Right atrium auricular region (tissue), 2 donors: ENCODE measurements at regions not wholly inside any gene's neighbourhood (a gene's known extent, or its start where the extent isn't known, plus 50 kb on each side); places are given as distances from the start of the nearest gene placed in this dataset.

Source experiments
- DNase-seq: peaks from one replicate; pipeline ENCODE4 v3.0.0-alpha.2; 2019; ENCODE audit warnings: low spot score
- H3K27ac ChIP-seq, 2 donors: fragments of 200-600 bp; sonication (generic); 1 replicate in 1 of 2; 2 replicates in 1 of 2; pipeline ENCODE4 v1.5.1; 2016 to 2019
- H3K27me3 ChIP-seq, 2 donors: fragments of 200-600 bp; sonication (generic); one replicate each; pipeline versions ENCODE4 v1.5.1 to v1.6.0; 2017 to 2019
- H3K36me3 ChIP-seq: fragments of 200-600 bp; sonication (generic); one replicate; pipeline ENCODE4 v1.5.1; 2016
- H3K4me1 ChIP-seq, 2 donors: fragments of 200-600 bp; sonication (generic); one replicate each; pipeline versions ENCODE4 v1.5.1 to v1.6.0; 2017 to 2019
- H3K4me3 ChIP-seq, 2 donors: fragments of 200-600 bp; sonication (generic); 1 replicate in 1 of 2; 2 replicates in 1 of 2; pipeline ENCODE4 v1.5.1; 2017 to 2019; ENCODE audit warnings: mild to moderate bottlenecking in 1 of 2, moderate library complexity in 1 of 2
- H3K9me3 ChIP-seq, 2 donors: fragments of 200-600 bp; sonication (generic); one replicate each; pipeline ENCODE4 v1.5.1; 2019
- TF ChIP-seq, protein P1 (sequence below), 2 donors: fragments of 200-600 bp; sonication (generic); IDR thresholded peaks; one replicate each; pipeline ENCODE4 v1.5.1; 2019; ENCODE audit warnings: antibody characterized with exemption in 2 of 2

DNA sequence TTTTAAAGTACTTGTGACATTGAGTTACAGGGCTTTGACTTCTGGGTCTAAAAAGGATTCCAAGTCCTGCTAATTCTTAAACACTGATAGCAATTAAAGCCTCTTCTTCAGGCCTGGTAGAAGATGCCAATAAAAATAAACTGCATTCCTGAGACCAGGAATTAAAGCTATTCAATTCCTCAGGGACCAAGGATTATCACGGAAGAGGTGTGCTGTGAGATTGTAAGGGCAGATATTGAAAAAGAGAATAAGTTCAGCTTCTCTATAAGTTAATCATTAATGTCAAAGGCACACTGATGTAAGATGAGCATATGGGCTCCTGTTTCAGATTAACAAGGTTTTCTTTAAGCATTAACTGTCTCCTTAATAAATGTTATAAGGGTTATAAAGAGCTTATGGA lies 611.3 kb downstream of the SI start:
- Histone ChIP-seq H3K27me3 (no peaks in the 10 kb centered on the region), H3K4me3 (no peak overlapping the region)
- TF ChIP-seq, protein P1, sequence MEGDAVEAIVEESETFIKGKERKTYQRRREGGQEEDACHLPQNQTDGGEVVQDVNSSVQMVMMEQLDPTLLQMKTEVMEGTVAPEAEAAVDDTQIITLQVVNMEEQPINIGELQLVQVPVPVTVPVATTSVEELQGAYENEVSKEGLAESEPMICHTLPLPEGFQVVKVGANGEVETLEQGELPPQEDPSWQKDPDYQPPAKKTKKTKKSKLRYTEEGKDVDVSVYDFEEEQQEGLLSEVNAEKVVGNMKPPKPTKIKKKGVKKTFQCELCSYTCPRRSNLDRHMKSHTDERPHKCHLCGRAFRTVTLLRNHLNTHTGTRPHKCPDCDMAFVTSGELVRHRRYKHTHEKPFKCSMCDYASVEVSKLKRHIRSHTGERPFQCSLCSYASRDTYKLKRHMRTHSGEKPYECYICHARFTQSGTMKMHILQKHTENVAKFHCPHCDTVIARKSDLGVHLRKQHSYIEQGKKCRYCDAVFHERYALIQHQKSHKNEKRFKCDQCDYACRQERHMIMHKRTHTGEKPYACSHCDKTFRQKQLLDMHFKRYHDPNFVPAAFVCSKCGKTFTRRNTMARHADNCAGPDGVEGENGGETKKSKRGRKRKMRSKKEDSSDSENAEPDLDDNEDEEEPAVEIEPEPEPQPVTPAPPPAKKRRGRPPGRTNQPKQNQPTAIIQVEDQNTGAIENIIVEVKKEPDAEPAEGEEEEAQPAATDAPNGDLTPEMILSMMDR (IDR thresholded peaks at IDR 0.05) = no peak

DNA sequence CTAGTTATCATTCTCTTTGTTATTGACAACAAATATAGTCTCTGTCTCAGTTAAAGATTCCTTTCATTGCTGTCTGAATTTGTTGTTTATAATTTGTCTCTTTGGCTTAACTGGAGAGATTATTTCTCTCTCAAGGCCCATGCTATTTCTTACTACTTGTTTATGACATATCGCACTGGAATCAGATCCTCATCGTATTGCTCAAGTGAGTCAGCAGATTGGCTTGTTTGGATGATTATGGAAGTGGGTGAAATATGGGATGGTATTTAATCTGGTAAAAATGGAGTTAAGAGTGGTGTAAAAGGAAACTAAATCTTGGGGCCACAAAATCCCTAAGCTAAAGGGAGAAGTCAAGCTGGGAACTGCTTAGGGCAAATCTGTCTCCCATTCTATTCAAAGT lies 613.1 kb downstream of the SI start:
- Histone ChIP-seq H3K9me3 (peaks cover 0 to 9% of the 10 kb centered on the region in 2 donors), H3K4me3 (no peak overlapping the region), H3K27ac (no peak overlapping the region), H3K4me1 (no peaks in the 10 kb centered on the region), H3K27me3 (no peaks in the 10 kb centered on the region), H3K36me3 (no peaks in the 10 kb centered on the region)
- TF ChIP-seq, protein P1 (IDR thresholded peaks at IDR 0.05) = no peak
- DNase-seq = no peak

More for the DNA sequence above, 611.3 kb downstream of the SI start:
- Histone ChIP-seq H3K4me1 (no peaks in the 10 kb centered on the region), H3K9me3 (peaks cover 0 to 9% of the 10 kb centered on the region in 2 donors), H3K27ac (no peak overlapping the region), H3K36me3 (no peaks in the 10 kb centered on the region)
- no peak for DNase-seq

DNA sequence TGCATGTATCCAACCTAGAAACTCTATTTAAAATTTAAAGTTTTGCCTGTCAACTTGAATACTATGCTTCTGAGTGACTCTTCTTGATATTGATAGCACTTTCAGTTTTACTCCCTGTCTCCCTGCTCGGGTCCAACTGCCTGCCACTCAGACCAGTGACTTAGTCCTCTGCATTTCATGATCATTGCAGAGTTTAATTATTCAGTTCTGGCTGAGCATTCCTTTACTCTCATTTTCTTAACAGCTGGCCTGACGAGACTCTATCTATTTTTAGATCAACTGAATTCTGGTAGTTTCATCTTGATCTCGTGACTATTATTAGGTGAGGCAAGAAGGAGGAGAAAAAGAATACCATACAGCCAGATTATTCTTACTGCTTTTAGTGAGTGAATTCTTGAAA lies 617.4 kb downstream of the SI start:
- TF ChIP-seq, protein P1 (IDR thresholded peaks at IDR 0.05) = no peak

DNA sequence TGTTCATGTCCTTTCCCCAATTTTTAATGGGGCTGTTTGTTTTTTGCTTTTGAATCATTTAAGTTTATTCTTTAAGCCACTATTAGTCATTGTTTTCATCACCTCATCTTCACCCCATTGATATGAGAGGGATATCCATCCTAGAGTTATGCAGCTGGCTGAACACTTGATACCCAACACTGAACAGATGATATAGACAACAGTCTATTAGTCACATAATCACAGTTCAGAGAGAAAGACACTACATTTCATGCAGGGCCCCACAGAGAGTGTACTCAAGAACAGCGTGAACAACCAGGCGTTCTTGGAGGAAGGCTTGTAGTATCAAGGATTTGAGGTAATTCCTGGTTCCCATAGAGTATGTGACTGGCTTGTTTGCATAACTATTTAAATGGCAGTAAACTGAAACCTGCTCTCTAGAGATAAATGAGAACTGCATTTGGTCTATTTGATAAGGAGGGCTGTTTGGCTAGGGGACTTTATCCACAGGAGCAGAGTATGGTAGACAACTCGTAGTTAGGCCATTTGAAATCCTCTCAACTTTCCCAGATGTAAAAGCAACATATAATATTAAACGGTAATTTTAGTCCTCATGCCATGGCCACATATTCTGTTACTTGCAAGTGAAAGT lies 618.7 kb downstream of the SI start:
- Histone ChIP-seq H3K27ac (no peak overlapping the region), H3K36me3 (no peaks in the 10 kb centered on the region), H3K4me3 (no peak overlapping the region), H3K4me1 (no peaks in the 10 kb centered on the region), H3K9me3 (no peaks in the 10 kb centered on the region), H3K27me3 (no peaks in the 10 kb centered on the region)
- TF ChIP-seq, protein P1 (IDR thresholded peaks at IDR 0.05) = no peak
- no peak for DNase-seq

More for the DNA sequence above, 617.4 kb downstream of the SI start:
- peak overlapping the region in 1 of 2 donors; percentile 29 for H3K27ac ChIP-seq
- peak overlapping the region in 1 of 2 donors; percentile 7 for H3K4me3 ChIP-seq
- DNase-seq = no peak
- no peaks in the 10 kb centered on the region for H3K4me1 ChIP-seq
- no peaks in the 10 kb centered on the region for H3K9me3 ChIP-seq
- H3K27me3 ChIP-seq = no peaks in the 10 kb centered on the region
- H3K36me3 ChIP-seq = no peaks in the 10 kb centered on the region

DNA sequence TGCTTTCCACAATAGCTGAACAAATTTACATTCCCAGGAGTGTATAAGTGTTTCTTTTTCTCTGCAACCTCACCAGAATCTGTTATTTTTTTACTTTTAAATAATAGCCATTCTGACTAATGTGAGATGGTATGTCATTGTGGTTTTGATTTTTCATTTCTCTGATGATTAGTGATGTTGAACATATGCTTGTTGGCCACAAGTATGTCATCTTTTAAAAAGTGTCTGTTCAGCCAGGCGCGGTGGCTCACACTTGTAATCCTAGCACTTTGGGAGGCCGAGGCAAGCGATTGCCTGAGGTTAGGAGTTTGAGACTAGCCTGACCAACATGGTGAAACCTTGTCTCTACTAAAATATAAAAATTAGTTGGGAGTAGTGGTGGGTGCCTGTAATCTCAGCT lies 619.3 kb downstream of the SI start:
- H3K4me3 ChIP-seq = no peak overlapping the region
- no peaks in the 10 kb centered on the region for H3K36me3 ChIP-seq
- DNase-seq = no peak
- TF ChIP-seq, protein P1 (IDR thresholded peaks at IDR 0.05) = no peak
- H3K9me3 ChIP-seq = no peaks in the 10 kb centered on the region
- no peaks in the 10 kb centered on the region for H3K4me1 ChIP-seq
- H3K27me3 ChIP-seq = no peaks in the 10 kb centered on the region
- no peak overlapping the region for H3K27ac ChIP-seq

DNA sequence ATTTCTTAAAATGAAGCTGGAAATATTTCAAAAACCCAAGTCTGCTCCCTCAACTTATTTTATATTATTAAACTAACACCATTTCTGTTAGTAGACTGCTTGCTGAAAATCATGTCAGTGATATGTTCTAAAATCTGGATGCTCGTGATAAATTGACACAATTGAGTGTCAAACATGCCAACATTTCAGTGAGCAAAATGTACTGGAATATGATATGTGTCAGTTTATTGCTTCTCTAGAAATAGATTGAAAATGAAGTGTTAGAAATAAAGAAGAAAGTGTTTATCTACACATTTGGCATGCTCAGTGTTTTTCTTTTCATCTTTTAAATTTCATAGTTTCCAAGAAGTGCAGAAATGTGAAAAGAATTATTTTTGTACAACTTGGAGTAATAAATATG lies 624.6 kb downstream of the SI start:
- no peak for DNase-seq
- H3K9me3 ChIP-seq = no peaks in the 10 kb centered on the region
- TF ChIP-seq, protein P1 (IDR thresholded peaks at IDR 0.05) = no peak
- no peaks in the 10 kb centered on the region for H3K27me3 ChIP-seq
- no peak overlapping the region for H3K4me3 ChIP-seq
- no peaks in the 10 kb centered on the region for H3K36me3 ChIP-seq
- no peaks in the 10 kb centered on the region for H3K4me1 ChIP-seq
- H3K27ac ChIP-seq = peak overlapping the region in 1 of 2 donors; percentile 76
